ENCODE measurements at regions not wholly inside any gene's neighbourhood (a gene's known extent, or its start where the extent isn't known, plus 50 kb on each side); places are given as distances from the start of the nearest gene placed in this dataset.
A peak's percentile ranks its signal among the peaks of the same experiment; 100 is the strongest.
"Not testable (repeated sequence)": the region's sequence is repeated elsewhere in the genome, so short reads cannot be mapped to it uniquely, and the experiment has no call there.

DNA sequence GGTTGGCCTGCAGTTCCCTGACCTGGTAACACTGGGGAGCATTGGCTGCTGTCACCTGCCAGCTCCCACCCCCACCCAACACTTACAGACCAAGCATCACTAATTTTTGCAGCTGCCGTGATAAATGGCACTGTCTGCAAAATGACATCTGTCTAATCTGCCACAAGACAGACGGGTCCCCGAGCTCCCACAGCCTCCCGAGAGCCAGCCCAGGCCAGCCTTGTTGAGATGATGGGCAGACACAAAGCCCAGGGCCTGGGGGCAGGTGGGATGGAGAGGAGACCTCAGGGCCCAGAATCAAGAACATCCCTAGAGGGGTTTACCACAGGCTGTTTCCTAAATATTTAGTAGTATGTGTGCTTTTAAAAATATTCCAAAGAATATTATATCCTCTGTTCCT is 203.4 kb downstream of the TBC1D2B start:
- DNase-seq (ENCODE audit: low spot score in 2 of 2) (no peak), ATAC-seq (no peak)
- H3K36me3 Mint-ChIP-seq: no peaks in the 10 kb centered on the region
- no peaks in the 10 kb centered on the region for H3K9me3 Mint-ChIP-seq
- no peak overlapping the region for H3K27ac Mint-ChIP-seq

DNA sequence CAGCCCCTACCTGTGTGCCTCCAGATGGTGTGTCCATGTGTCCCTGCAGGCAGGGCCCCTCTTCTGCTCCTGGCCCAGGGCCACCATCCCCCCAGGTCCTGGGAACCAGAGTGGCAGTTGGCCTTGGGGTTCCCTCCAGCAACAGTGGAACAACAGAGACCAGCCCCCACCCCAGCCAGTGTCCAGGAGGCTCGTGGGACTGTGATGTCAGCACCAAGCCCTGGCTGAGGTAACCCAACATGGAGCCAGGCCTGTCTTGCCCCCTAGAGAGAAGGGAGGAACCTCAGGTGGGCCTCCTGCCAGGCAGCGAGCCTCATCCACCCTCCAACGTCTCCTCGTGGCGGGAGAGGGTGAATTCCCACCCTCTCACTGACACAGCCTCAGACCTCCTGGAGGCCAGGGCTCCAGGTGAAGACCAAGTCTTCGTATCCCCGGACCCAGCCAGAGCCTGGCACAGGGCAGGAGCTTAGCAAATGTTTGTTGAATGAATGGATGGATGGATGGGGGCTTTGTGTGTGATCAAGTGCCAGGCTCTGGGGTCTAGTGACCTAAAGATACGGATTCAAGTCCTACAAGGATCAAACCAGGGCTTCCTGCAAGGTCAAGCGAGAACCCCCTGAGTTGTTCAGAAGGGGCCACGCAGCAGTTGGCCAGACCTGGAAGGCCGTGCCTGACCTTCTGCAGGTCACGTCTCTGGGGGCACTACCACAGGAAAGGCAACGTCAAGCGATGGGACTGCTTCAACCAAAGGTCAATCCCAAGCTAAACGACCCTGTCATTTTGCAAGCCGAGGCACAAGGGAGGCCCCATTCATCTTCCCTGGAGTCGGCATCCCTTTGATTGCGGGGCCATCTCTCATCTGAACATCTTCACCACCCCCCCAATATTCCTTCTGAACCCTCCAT is 204.7 kb downstream of the TBC1D2B start:
- not testable (repeated sequence) for H3K9me3 Mint-ChIP-seq; H3K27ac Mint-ChIP-seq; ATAC-seq; DNase-seq (ENCODE audit: low spot score in 2 of 2); H3K36me3 Mint-ChIP-seq

GRCh38 chr15:77871852-77872371 is 205.6 kb downstream of the TBC1D2B start:
- Mint-ChIP-seq H3K36me3 (no peaks in the 10 kb centered on the region), H3K9me3 (no peaks in the 10 kb centered on the region), H3K27ac (no peak overlapping the region)
- DNase-seq (ENCODE audit: low spot score in 2 of 2) (no peak), ATAC-seq (no peak)

GRCh38 chr15:77870195-77871065 is 207.1 kb downstream of the TBC1D2B start:
- H3K36me3 Mint-ChIP-seq: no peaks in the 10 kb centered on the region
- DNase-seq (ENCODE audit: low spot score in 2 of 2): peak in 1 of 2 donors; percentile 59
- ATAC-seq: peak; percentile 61 to 67
- H3K27ac Mint-ChIP-seq: no peak overlapping the region
- no peaks in the 10 kb centered on the region for H3K9me3 Mint-ChIP-seq

DNA sequence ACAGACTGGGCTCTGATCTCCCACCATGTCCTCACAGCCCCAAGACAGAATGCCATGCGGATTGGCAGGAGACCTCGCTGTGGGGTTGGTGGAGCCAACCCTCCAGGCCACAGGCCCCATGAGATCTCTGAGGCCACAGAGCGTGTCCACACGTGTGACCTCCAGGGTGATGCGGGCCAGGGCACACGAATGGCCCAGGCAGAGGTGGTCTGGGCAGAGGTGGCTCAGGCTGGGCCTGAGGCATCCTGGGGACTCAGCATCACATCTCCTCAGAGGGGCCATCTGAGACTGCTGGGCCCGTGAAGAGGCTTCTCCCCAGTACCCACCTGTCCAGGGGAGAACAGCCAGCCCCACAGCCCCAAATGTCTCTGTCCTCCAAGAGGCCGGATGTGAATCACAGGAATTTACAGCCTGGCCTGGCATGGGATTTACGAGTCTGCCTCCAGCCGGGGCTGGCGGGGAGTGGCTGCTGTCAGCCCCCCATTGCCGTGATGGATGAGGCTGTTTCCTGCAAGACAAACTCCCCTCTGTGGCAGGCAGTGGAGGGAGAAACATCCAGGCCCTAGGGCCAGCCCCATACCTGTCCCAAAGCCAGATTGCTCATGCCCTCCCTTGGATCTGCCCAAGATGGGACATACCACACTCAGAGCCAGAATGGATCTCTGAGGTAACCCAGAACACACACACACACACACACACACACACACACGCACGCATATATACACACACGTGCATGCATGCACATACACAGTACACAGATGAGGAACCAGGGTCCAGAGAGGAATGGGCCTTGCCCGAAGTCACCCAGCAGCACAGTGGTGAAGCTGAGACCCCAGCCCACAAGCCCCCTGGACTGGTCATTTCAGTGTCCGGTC is 208.3 kb downstream of the TBC1D2B start:
- no peak for DNase-seq (ENCODE audit: low spot score in 2 of 2)
- ATAC-seq: no peak
- Mint-ChIP-seq H3K36me3 (no peaks in the 10 kb centered on the region), H3K9me3 (no peaks in the 10 kb centered on the region), H3K27ac (no peak overlapping the region)

DNA sequence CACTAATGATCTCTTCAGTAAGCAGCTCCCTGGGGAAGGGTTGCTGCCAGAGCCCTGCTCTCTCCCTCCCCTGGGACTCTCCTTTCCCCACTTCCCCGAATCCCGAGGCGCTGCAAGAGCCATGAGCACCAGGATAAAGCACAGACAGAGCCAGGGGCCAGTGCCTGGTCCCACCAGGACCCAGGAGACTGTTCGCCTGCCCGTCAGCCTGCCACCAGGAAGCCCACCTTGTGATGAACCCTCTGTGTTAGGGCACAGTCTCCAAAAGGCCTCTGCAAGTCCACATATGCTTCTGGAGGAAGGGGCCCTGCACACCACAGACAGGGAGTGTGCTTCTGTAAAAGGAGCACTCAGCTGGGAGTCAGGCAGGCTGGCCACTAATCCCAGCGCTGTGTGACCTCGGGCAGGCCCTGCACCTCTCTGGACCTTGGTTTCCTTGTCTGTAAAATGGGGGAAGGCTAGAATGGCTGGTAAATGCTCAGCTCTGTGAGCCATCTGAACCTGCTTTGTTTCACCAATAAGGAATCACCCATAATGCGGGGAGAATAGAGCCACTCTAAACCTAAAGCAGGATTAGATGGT is 209.4 kb downstream of the TBC1D2B start:
- H3K36me3 Mint-ChIP-seq; DNase-seq (ENCODE audit: low spot score in 2 of 2); H3K27ac Mint-ChIP-seq; H3K9me3 Mint-ChIP-seq; ATAC-seq: not testable (repeated sequence)

DNA sequence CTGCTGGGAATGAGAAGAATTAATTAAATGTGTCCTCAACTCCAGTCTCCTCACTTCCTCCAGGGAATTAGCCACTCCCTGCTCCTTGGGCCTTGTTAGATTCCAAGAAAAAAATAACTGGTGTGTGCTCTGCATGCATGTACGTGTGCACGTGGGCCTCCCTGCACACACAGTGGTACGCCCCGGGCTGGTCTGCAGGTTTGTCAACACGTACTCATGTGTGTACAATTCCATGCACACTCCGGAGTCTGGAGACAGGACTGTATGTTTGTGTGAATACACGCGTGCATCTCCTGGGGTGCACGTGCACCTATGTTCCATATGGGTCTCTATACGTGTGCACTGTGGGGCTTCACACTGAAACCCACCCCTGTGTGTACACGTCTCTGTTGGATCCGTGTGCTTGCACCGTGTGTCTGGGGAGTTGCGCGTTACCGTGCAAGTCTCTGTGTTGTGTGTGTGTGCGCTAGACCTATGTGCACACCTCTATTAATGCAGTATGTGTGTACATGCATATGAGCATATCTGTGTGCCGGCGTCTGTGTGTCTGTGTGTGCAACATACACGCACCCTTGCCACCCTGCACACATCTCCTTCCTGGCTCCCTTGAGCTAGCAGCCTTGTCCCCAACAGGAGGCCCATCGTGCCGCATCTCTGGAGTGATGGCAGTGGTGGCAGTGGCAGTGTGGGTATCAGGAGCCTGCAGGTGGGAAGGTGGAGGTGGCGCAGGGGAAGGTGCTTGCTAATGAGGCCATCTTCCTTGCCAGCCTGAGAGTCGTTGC is 210.1 kb downstream of the TBC1D2B start:
- ATAC-seq: no peak

GRCh38 chr15:77866596-77867125 is 210.8 kb downstream of the TBC1D2B start:
- peak in 1 of 2 donors; percentile 48 for DNase-seq (ENCODE audit: low spot score in 2 of 2)
- Mint-ChIP-seq H3K27ac (no peak overlapping the region), H3K9me3 (no peaks in the 10 kb centered on the region), H3K36me3 (no peaks in the 10 kb centered on the region)
- no peak for ATAC-seq

More for the DNA sequence above, 210.1 kb downstream of the TBC1D2B start:
- no peaks in the 10 kb centered on the region for H3K9me3 Mint-ChIP-seq
- DNase-seq (ENCODE audit: low spot score in 2 of 2): peak in 1 of 2 donors; percentile 11
- no peaks in the 10 kb centered on the region for H3K36me3 Mint-ChIP-seq
- H3K27ac Mint-ChIP-seq: no peak overlapping the region

GRCh38 chr15:77866186-77866585 is 211.3 kb downstream of the TBC1D2B start:
- no peaks in the 10 kb centered on the region for H3K36me3 Mint-ChIP-seq
- H3K9me3 Mint-ChIP-seq: no peaks in the 10 kb centered on the region
- peak in 1 of 2 donors; percentile 47 for DNase-seq (ENCODE audit: low spot score in 2 of 2)
- ATAC-seq: no peak
- H3K27ac Mint-ChIP-seq: no peak overlapping the region

DNA sequence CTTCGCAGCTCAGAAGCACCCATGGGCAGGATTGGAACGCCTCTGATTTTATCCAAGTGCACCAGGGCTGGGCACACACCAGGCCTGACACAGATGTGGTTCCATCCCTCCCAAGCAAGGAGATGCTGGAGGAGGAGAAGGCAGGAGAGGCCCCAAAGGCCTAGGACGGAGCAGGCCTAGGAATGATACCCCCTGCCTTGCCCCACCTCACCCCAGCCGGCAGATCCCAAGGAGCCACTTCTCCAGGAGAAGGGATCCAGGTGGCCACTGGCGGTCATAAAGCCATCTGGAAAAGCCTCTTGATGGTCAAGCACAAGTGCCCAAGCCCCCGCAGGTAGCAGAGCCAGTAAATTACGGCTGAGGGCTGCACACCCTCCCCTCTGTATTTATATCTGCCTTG is 211.8 kb downstream of the TBC1D2B start:
- no peaks in the 10 kb centered on the region for H3K9me3 Mint-ChIP-seq
- H3K27ac Mint-ChIP-seq: no peak overlapping the region
- ATAC-seq (no peak), DNase-seq (ENCODE audit: low spot score in 2 of 2) (peak in 1 of 2 donors; percentile 23)
- no peaks in the 10 kb centered on the region for H3K36me3 Mint-ChIP-seq

- ATAC-seq: no peak
- H3K36me3 Mint-ChIP-seq: no peaks in the 10 kb centered on the region
- H3K27ac Mint-ChIP-seq: no peak overlapping the region
- no peaks in the 10 kb centered on the region for H3K9me3 Mint-ChIP-seq
- DNase-seq (ENCODE audit: low spot score in 2 of 2): peak in 1 of 2 donors; percentile 53
These were observed 212.4 kb downstream of the TBC1D2B start for GRCh38 chr15:77865106-77865610.

- no peaks in the 10 kb centered on the region for H3K36me3 Mint-ChIP-seq
- ATAC-seq: no peak
- no peaks in the 10 kb centered on the region for H3K9me3 Mint-ChIP-seq
- peak in 1 of 2 donors; percentile 47 for DNase-seq (ENCODE audit: low spot score in 2 of 2)
- H3K27ac Mint-ChIP-seq: no peak overlapping the region
These were observed 213.1 kb downstream of the TBC1D2B start for GRCh38 chr15:77864211-77865105.

DNA sequence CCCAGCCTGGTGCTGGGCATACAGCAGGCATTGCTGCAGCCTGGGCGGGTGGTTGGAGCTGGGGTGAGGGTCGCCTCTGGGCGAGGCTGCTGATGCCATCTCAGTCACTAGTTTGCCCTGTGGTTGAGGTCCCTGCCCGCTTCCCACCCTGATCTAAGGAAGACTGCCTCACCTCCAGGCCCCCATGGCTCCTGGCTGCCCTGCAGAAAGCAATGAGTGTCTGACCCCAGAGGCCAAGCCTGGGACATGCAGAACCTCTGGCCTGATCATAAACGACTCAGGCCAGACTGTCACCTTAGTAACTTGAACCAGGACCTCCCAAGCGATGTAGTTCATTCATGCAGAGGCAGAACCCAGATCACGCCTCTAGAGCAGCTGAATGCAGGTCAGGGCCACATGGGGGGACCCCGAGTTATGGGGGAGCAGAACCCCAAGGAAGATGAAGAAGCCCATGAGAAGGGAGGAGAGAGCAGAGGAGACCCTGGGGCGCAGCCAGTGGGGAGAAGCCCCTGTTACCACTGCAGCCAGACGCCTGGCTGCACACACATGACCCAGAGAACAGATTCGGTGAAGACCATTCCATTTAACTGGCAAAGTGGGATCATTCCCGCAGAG is 213.9 kb downstream of the TBC1D2B start:
- H3K36me3 Mint-ChIP-seq: no peaks in the 10 kb centered on the region
- no peak overlapping the region for H3K27ac Mint-ChIP-seq
- no peak for ATAC-seq
- peak in 1 of 2 donors; percentile 21 for DNase-seq (ENCODE audit: low spot score in 2 of 2)
- H3K9me3 Mint-ChIP-seq: no peaks in the 10 kb centered on the region

DNA sequence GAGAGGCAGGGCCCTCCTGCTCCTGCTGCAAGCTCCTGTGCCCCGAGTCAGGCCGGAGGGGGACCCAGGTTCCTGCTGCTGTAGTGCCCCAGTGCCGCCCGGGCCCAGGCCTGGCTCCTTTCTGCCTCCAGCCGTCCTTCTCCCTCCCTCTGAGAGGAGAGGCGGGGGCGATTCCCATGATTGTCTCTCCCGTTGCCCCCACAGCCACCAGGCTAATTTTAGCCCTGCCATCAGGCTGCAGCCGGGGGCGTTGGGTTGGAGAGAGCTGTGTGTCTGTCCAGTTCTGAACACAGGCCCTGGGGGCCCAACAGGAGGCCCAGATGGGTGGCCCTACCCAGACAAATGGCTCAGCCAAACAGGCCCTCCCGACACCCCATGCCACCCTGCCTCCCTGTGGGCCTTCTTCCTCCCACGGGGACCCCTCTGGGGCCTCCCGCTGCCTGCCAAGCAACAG is 214.8 kb downstream of the TBC1D2B start:
- peak in 1 of 2 donors; percentile 52 for DNase-seq (ENCODE audit: low spot score in 2 of 2)
- H3K27ac Mint-ChIP-seq: no peak overlapping the region
- H3K36me3 Mint-ChIP-seq: no peaks in the 10 kb centered on the region
- ATAC-seq: no peak
- no peaks in the 10 kb centered on the region for H3K9me3 Mint-ChIP-seq

All from activated naive CD4-positive, alpha-beta T cell treated with anti-CD3 and anti-CD28 coated beads, Interleukin-2, amount 50 U/mL, for 72 hours (primary cell).